ENCODE measurements at regions not wholly inside any gene's neighbourhood (a gene's known extent, or its start where the extent isn't known, plus 50 kb on each side); places are given as distances from the start of the nearest gene placed in this dataset.
"Not testable (repeated sequence)": the region's sequence is repeated elsewhere in the genome, so short reads cannot be mapped to it uniquely, and the experiment has no call there.

- not testable (repeated sequence) for DNase-seq
Observed at GRCh38 chr16:88204131-88205110, 178.3 kb upstream of the ZNF469 start.

GRCh38 chr16:88205482-88205881 is 177.3 kb upstream of the ZNF469 start:
- not testable (repeated sequence) for DNase-seq

GRCh38 chr16:88206006-88206405 is 176.8 kb upstream of the ZNF469 start:
- not testable (repeated sequence) for DNase-seq

- not testable (repeated sequence) for DNase-seq
Observed at GRCh38 chr16:88206516-88206915, 176.2 kb upstream of the ZNF469 start.

- no peak for DNase-seq
Observed at GRCh38 chr16:88208112-88208511, 174.6 kb upstream of the ZNF469 start.

GRCh38 chr16:88208776-88209175 is 174.0 kb upstream of the ZNF469 start:
- not testable (repeated sequence) for DNase-seq

GRCh38 chr16:88209579-88209978 is 173.2 kb upstream of the ZNF469 start:
- not testable (repeated sequence) for DNase-seq

GRCh38 chr16:88213937-88214336 is 168.8 kb upstream of the ZNF469 start:
- DNase-seq = not testable (repeated sequence)

GRCh38 chr16:88221001-88221761 is 161.6 kb upstream of the ZNF469 start:
- not testable (repeated sequence) for DNase-seq

GRCh38 chr16:88223696-88224095 is 159.1 kb upstream of the ZNF469 start:
- DNase-seq = not testable (repeated sequence)

GRCh38 chr16:88224131-88224898 is 158.4 kb upstream of the ZNF469 start:
- not testable (repeated sequence) for DNase-seq

GRCh38 chr16:88225640-88226230 is 157.0 kb upstream of the ZNF469 start:
- not testable (repeated sequence) for DNase-seq

GRCh38 chr16:88226302-88226701 is 156.5 kb upstream of the ZNF469 start:
- not testable (repeated sequence) for DNase-seq

- DNase-seq = not testable (repeated sequence)
Observed at GRCh38 chr16:88227026-88227721, 155.6 kb upstream of the ZNF469 start.

GRCh38 chr16:88227722-88228482 is 154.9 kb upstream of the ZNF469 start:
- DNase-seq = not testable (repeated sequence)

GRCh38 chr16:88228751-88229150 is 154.0 kb upstream of the ZNF469 start:
- DNase-seq = not testable (repeated sequence)

GRCh38 chr16:88229710-88230109 is 153.0 kb upstream of the ZNF469 start:
- DNase-seq = not testable (repeated sequence)

- not testable (repeated sequence) for DNase-seq
Observed at GRCh38 chr16:88230276-88230966, 152.3 kb upstream of the ZNF469 start.

GRCh38 chr16:88230967-88231615 is 151.7 kb upstream of the ZNF469 start:
- DNase-seq = not testable (repeated sequence)

- DNase-seq = not testable (repeated sequence)
Observed at GRCh38 chr16:88231839-88232238, 150.9 kb upstream of the ZNF469 start.

Data from activated CD4-positive, alpha-beta T cell treated with anti-CD3 and anti-CD28 coated beads, Interleukin-2, amount 50 U/mL, for 48 hours (primary cell).